Vagina (tissue), 2 donors: ENCODE measurements at regions not wholly inside any gene's neighbourhood (a gene's known extent, or its start where the extent isn't known, plus 50 kb on each side); places are given as distances from the start of the nearest gene placed in this dataset.

Source experiments
- DNase-seq, 2 donors: peaks; one replicate each; pipeline ENCODE4 v3.0.0-alpha.2; 2017; ENCODE audit errors: extremely low spot score in 2 of 2
- H3K27ac ChIP-seq: fragments of 200-600 bp; sonication (generic); one replicate; pipeline ENCODE4 v1.5.1; 2019
- H3K27me3 ChIP-seq: fragments of 200-600 bp; sonication (generic); one replicate; pipeline ENCODE4 v1.5.1; 2019
- H3K36me3 ChIP-seq, 2 donors: fragments of 200-600 bp; sonication (generic); one replicate each; pipeline ENCODE4 v1.5.1; 2017 to 2019
- H3K4me1 ChIP-seq: fragments of 200-600 bp; sonication (generic); one replicate; pipeline ENCODE4 v1.5.1; 2019
- H3K4me3 ChIP-seq, 2 donors: fragments of 200-600 bp; sonication (generic); 1 replicate in 1 of 2; 2 replicates in 1 of 2; pipeline ENCODE4 v1.5.1; 2016 to 2019
- H3K9me3 ChIP-seq: fragments of 200-600 bp; sonication (generic); one replicate; pipeline ENCODE4 v1.5.1; 2019
- CTCF ChIP-seq, 3 experiments: fragments of 450-650 bp in 2 of 3; fragments of 200-600 bp in 1 of 3; sonication (generic) in 1 of 3; IDR thresholded peaks; one replicate each; pipeline ENCODE4 v1.5.1; 2017 to 2019; ENCODE audit warnings: antibody characterized with exemption in 3 of 3, mild to moderate bottlenecking in 2 of 3, moderate library complexity in 2 of 3
- POLR2A ChIP-seq, 2 donors: fragments of 450-650 bp; IDR thresholded peaks; one replicate each; pipeline ENCODE4 v1.6.1; 2017; ENCODE audit warnings: antibody characterized with exemption in 2 of 2, mild to moderate bottlenecking in 2 of 2, moderate library complexity in 2 of 2
- POLR2AphosphoS5 ChIP-seq, 2 donors: sonication (generic); formaldehyde crosslinking; IDR thresholded peaks; one replicate each; pipeline ENCODE4 v1.9.0; 2017; ENCODE audit warnings: antibody characterized with exemption in 2 of 2, mild to moderate bottlenecking in 2 of 2, low read depth in 1 of 2; ENCODE audit not compliant: insufficient read depth in 1 of 2
- intact Hi-C: fragments of 100-400 bp; cut with DNase I; formaldehyde crosslinking; loops from one replicate; pipeline ENCODE4 v1.15.1; 2023

- no peak overlapping the region for H3K4me3 ChIP-seq
- intact Hi-C loops = no loop called here
- H3K9me3 ChIP-seq = no peaks in the 10 kb centered on the region
- H3K4me1 ChIP-seq = no peaks in the 10 kb centered on the region
- no peaks in the 10 kb centered on the region for H3K36me3 ChIP-seq
- no peak for TF ChIP-seq POLR2A (IDR thresholded peaks at IDR 0.05)
- TF ChIP-seq CTCF (IDR thresholded peaks at IDR 0.05) = no peak
- no peak for TF ChIP-seq POLR2AphosphoS5 (IDR thresholded peaks at IDR 0.05; ENCODE audit: insufficient read depth in 1 of 2, low read depth in 1 of 2)
- H3K27ac ChIP-seq = no peak overlapping the region
- no peak for DNase-seq
- H3K27me3 ChIP-seq = no peaks in the 10 kb centered on the region
These were observed 734.3 kb downstream of the BRD1 start for GRCh38 chr22:49093192-49093880.

GRCh38 chr22:49092716-49093115 lies 735.0 kb downstream of the BRD1 start:
- H3K27me3 ChIP-seq = no peaks in the 10 kb centered on the region

GRCh38 chr22:49091917-49092545 lies 735.6 kb downstream of the BRD1 start:
- no peak overlapping the region for H3K27ac ChIP-seq
- H3K4me1 ChIP-seq = no peaks in the 10 kb centered on the region
- no peak for DNase-seq
- no peak for TF ChIP-seq POLR2A (IDR thresholded peaks at IDR 0.05)
- no peak for TF ChIP-seq CTCF (IDR thresholded peaks at IDR 0.05)
- TF ChIP-seq POLR2AphosphoS5 (IDR thresholded peaks at IDR 0.05; ENCODE audit: insufficient read depth in 1 of 2, low read depth in 1 of 2) = no peak
- no peaks in the 10 kb centered on the region for H3K36me3 ChIP-seq
- intact Hi-C loops = no loop called here
- H3K9me3 ChIP-seq = no peaks in the 10 kb centered on the region
- no peak overlapping the region for H3K4me3 ChIP-seq
- H3K27me3 ChIP-seq = no peaks in the 10 kb centered on the region

More at GRCh38 chr22:49092716-49093115, 735.0 kb downstream of the BRD1 start:
- Histone ChIP-seq H3K27ac (no peak overlapping the region), H3K36me3 (no peaks in the 10 kb centered on the region), H3K4me1 (no peaks in the 10 kb centered on the region), H3K9me3 (no peaks in the 10 kb centered on the region), H3K4me3 (no peak overlapping the region)
- intact Hi-C loops = no loop called here
- TF ChIP-seq POLR2AphosphoS5 (IDR thresholded peaks at IDR 0.05; ENCODE audit: insufficient read depth in 1 of 2, low read depth in 1 of 2) (no peak), POLR2A (IDR thresholded peaks at IDR 0.05) (no peak), CTCF (IDR thresholded peaks at IDR 0.05) (no peak)
- DNase-seq = no peak

GRCh38 chr22:49091451-49091850 lies 736.2 kb downstream of the BRD1 start:
- Histone ChIP-seq H3K27ac (no peak overlapping the region), H3K4me1 (no peaks in the 10 kb centered on the region), H3K36me3 (no peaks in the 10 kb centered on the region), H3K9me3 (no peaks in the 10 kb centered on the region), H3K27me3 (no peaks in the 10 kb centered on the region), H3K4me3 (no peak overlapping the region)
- TF ChIP-seq CTCF (IDR thresholded peaks at IDR 0.05) (no peak), POLR2AphosphoS5 (IDR thresholded peaks at IDR 0.05; ENCODE audit: insufficient read depth in 1 of 2, low read depth in 1 of 2) (no peak), POLR2A (IDR thresholded peaks at IDR 0.05) (no peak)
- DNase-seq = no peak
- intact Hi-C loops = no loop called here

- Histone ChIP-seq H3K27ac (no peak overlapping the region), H3K36me3 (no peaks in the 10 kb centered on the region), H3K4me3 (no peak overlapping the region), H3K4me1 (no peaks in the 10 kb centered on the region), H3K27me3 (no peaks in the 10 kb centered on the region), H3K9me3 (no peaks in the 10 kb centered on the region)
- TF ChIP-seq POLR2AphosphoS5 (IDR thresholded peaks at IDR 0.05; ENCODE audit: insufficient read depth in 1 of 2, low read depth in 1 of 2) = no peak
- intact Hi-C loops = no loop called here
- DNase-seq = no peak
These were observed 736.9 kb downstream of the BRD1 start for GRCh38 chr22:49090853-49091135.
